Calu3 (cell line): ENCODE measurements at regions not wholly inside any gene's neighbourhood (a gene's known extent, or its start where the extent isn't known, plus 50 kb on each side); places are given as distances from the start of the nearest gene placed in this dataset.

Experiments
- BruUV-seq: library from RNA; stranded (reverse); fragments of 400-500 nt; replicated peaks from 2 replicates; lab custom pipeline; 2021; lab: Mats Ljungman, UMichigan
- CTCF ChIA-PET: fragments of 300-600 bp; sonication (Branson Sonifier 250); formaldehyde crosslinking; loops from one replicate; lab custom pipeline; 2022; ENCODE audit warnings: antibody characterized with exemption; lab: Charles Lee
- DNase-seq: peaks from one replicate; pipeline ENCODE4 v3.0.0; 2022
- H3K27ac Mint-ChIP-seq: one replicate; pipeline ENCODE4 v1.8.0; 2022; ENCODE audit warnings: mixed read lengths; ENCODE audit not compliant: unreplicated experiment
- H3K27me3 Mint-ChIP-seq: one replicate; pipeline ENCODE4 v1.8.0; 2022; ENCODE audit warnings: mixed read lengths; ENCODE audit not compliant: unreplicated experiment
- H3K36me3 Mint-ChIP-seq: one replicate; pipeline ENCODE4 v1.8.0; 2022; ENCODE audit warnings: mild to moderate bottlenecking, moderate library complexity, mixed read lengths; ENCODE audit not compliant: insufficient read depth, unreplicated experiment
- H3K4me1 Mint-ChIP-seq: one replicate; pipeline ENCODE4 v1.8.0; 2022; ENCODE audit warnings: mild to moderate bottlenecking, low read depth, mixed read lengths; ENCODE audit not compliant: unreplicated experiment
- H3K4me3 Mint-ChIP-seq: one replicate; pipeline ENCODE4 v1.8.0; 2022; ENCODE audit warnings: mild to moderate bottlenecking, low read depth, moderate library complexity, mixed read lengths; ENCODE audit not compliant: unreplicated experiment
- H3K9me3 Mint-ChIP-seq: one replicate; pipeline ENCODE4 v1.8.0; 2022; ENCODE audit warnings: low read depth, mixed read lengths; ENCODE audit not compliant: unreplicated experiment
- intact Hi-C: fragments of 100-400 bp; cut with micrococcal nuclease; formaldehyde crosslinking; loops from one replicate; pipeline ENCODE4 v1.10.0; 2022; ENCODE audit not compliant: unreplicated experiment
- TF ChIP-seq, protein P1 (sequence below): fragments of 200-600 bp; IDR thresholded peaks from one replicate; pipeline ENCODE4 v1.8.0; 2022; ENCODE audit warnings: antibody characterized with exemption; ENCODE audit not compliant: unreplicated experiment

DNA sequence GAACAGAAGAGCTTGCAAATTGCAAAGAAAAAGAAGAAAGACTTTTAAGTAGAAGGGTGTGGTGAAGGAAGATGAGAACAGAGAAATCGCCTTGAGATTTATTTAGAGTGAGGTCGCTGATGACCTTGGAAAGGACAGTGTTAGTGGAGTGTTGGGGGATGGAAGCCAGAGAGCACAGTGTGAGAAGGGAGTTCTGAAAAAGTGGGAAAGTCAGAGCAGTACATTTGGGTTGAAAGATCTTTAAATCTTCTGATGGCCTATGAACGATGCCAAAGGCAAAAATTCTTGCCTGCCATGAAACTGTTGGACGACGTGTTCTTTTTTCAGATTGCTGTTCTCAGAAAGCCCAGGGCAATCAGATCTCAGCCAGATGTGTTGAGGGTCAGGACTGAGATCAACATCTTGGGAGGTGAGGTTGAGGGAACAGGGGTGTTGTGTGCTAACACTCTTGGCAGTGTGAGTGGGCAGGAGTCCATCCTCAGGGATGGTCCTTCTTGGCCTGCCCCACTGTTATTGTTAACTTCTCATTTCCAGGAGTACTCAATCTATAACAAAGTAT is 330.1 kb downstream of the MAP2K6 start:
- DNase-seq, result no peak
- TF ChIP-seq, protein P1, sequence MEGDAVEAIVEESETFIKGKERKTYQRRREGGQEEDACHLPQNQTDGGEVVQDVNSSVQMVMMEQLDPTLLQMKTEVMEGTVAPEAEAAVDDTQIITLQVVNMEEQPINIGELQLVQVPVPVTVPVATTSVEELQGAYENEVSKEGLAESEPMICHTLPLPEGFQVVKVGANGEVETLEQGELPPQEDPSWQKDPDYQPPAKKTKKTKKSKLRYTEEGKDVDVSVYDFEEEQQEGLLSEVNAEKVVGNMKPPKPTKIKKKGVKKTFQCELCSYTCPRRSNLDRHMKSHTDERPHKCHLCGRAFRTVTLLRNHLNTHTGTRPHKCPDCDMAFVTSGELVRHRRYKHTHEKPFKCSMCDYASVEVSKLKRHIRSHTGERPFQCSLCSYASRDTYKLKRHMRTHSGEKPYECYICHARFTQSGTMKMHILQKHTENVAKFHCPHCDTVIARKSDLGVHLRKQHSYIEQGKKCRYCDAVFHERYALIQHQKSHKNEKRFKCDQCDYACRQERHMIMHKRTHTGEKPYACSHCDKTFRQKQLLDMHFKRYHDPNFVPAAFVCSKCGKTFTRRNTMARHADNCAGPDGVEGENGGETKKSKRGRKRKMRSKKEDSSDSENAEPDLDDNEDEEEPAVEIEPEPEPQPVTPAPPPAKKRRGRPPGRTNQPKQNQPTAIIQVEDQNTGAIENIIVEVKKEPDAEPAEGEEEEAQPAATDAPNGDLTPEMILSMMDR, result no peak
- Mint-ChIP-seq H3K27ac (no peak overlapping the region), H3K9me3 (peaks cover 8% of the 10 kb centered on the region), H3K4me1 (no peaks in the 10 kb centered on the region), H3K36me3 (no peaks in the 10 kb centered on the region), H3K4me3 (no peak overlapping the region), H3K27me3 (no peaks in the 10 kb centered on the region)
- CTCF ChIA-PET, result no interaction called here
- intact Hi-C loops, result no loop called here
- BruUV-seq, result no TSS peak

DNA sequence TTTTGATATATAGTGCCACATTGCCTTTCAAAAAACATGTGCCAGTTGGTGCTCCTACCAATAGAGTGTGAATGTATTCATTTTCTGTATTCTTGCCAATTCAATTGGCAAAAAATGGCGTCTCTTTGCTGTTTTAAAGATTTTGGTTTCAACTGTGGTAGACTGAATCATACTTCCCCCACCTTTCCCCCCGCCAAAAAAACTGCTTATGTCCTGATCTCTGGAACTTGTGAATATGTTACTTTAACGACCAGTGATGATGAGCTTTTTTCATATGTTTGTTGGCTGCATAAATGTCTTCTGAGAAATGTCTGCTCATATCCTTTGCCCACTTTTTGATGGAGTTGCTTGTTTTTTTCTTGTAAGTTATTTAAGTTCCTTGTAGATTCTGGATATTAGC is 325.1 kb upstream of the KCNJ16 start:
- no peak for DNase-seq
- CTCF ChIA-PET, result no interaction called here
- Mint-ChIP-seq H3K4me1 (no peaks in the 10 kb centered on the region), H3K9me3 (peaks cover 7% of the 10 kb centered on the region), H3K36me3 (no peaks in the 10 kb centered on the region), H3K27me3 (no peaks in the 10 kb centered on the region), H3K27ac (no peak overlapping the region), H3K4me3 (no peak overlapping the region)
- TF ChIP-seq, protein P1, result no peak
- BruUV-seq, result no TSS peak
- intact Hi-C loops, result no loop called here

DNA sequence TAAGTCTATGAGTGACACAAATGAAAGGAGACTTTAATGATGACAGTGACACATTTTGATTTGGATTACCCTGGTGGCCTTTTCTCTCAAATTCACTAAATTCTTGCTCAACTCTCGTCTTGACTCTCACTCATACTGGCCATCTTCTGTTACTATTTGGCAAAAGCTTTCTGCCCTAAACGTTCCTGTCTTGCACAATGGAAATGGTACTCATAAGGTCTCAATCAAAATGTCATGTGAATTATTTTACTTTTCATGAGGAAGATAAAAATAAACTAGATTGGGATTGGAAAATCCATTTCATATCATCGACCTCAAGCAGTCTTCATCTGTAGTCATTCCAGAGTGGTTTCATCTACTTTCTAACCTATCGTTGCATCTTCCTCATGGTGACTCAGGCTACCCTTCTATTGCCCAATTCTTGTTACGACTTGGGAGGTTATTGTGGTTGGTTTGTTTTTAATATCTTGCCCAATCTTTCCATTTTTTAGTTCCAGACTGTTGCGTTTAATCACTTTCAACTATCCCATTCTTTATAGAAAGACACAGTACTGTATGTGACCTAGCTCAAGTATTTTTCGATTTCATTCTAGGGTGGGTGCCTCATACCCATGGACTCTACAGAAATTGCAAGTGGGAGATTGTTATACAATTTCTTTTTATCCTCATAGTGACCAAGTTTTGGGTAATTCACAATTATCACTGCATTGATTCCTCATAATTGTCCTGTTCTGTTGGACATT is 317.2 kb upstream of the KCNJ16 start:
- Mint-ChIP-seq H3K9me3 (peaks cover 21% of the 10 kb centered on the region), H3K4me1 (peaks cover 17% of the 10 kb centered on the region), H3K27ac (no peak overlapping the region), H3K27me3 (no peaks in the 10 kb centered on the region), H3K36me3 (no peaks in the 10 kb centered on the region), H3K4me3 (no peak overlapping the region)
- intact Hi-C loops, result no loop called here
- BruUV-seq, result no TSS peak
- TF ChIP-seq, protein P1, result no peak
- CTCF ChIA-PET, result no interaction called here
- DNase-seq, result no peak

DNA sequence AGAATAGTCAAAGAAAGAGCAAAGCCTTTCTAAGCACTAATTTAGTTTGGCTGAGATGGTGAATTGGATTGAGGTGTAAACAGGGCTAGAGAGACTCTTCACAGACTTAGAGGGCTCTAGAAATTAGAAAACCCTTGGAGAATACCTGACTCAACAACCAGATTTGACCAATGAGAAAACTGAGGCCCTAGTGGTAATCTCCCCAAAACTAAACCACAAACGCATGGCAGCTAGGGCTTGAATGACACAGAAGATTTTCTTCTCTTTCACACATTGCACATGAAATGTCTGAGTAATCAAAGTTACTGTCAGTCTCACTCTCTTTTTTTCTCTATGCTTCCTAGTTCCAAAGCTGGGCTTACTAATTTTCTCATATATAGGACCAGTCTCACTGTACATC is 314.5 kb upstream of the KCNJ16 start:
- BruUV-seq, result no TSS peak

More for the DNA sequence above, 314.5 kb upstream of the KCNJ16 start:
- Mint-ChIP-seq H3K9me3 (peaks cover 23% of the 10 kb centered on the region), H3K4me3 (no peak overlapping the region), H3K4me1 (peaks cover 22% of the 10 kb centered on the region), H3K27me3 (no peaks in the 10 kb centered on the region), H3K36me3 (no peaks in the 10 kb centered on the region), H3K27ac (no peak overlapping the region)
- CTCF ChIA-PET, result no interaction called here
- TF ChIP-seq, protein P1, result no peak
- intact Hi-C loops, result no loop called here
- no peak for DNase-seq
